WTC11 (cell line): ENCODE measurements at regions not wholly inside any gene's neighbourhood (a gene's known extent, or its start where the extent isn't known, plus 50 kb on each side); places are given as distances from the start of the nearest gene placed in this dataset.

Experiments
- ATAC-seq: fragments of 200-7000 bp; cut with Tn5 transposase; 2 replicates; pipeline ENCODE4 v1.10.0; 2021; ENCODE audit warnings: mild to moderate bottlenecking, moderate library complexity
- CTCF ChIA-PET: fragments of 300-600 bp; sonication (Branson Sonifier 250); formaldehyde crosslinking; loops from one replicate; lab custom pipeline; 2021; ENCODE audit warnings: antibody characterized with exemption; lab: Charles Lee
- POLR2A ChIA-PET: fragments of 350-600 bp; sonication (Branson Sonifier 250); formaldehyde crosslinking; loops from one replicate; lab custom pipeline; 2021; ENCODE audit warnings: antibody characterized with exemption; lab: Charles Lee
- DNase-seq: peaks from one replicate; pipeline ENCODE4 v3.0.0; 2021; ENCODE audit warnings: low spot score
- H3K27ac Mint-ChIP-seq: 2 replicates; pipeline ENCODE4 v1.8.0; 2021; ENCODE audit warnings: mixed read lengths
- H3K27me3 Mint-ChIP-seq: 2 replicates; pipeline ENCODE4 v1.8.0; 2021; ENCODE audit warnings: low read depth, mild to moderate bottlenecking, moderate library complexity, mixed read lengths
- H3K36me3 Mint-ChIP-seq: 2 replicates; pipeline ENCODE4 v1.8.0; 2021; ENCODE audit warnings: mixed read lengths
- H3K4me1 Mint-ChIP-seq: 2 replicates; pipeline ENCODE4 v1.8.0; 2022; ENCODE audit warnings: mixed read lengths
- H3K4me3 Mint-ChIP-seq: 2 replicates; pipeline ENCODE4 v1.8.0; 2021; ENCODE audit warnings: mild to moderate bottlenecking, moderate library complexity, mixed read lengths
- H3K9me3 Mint-ChIP-seq: 2 replicates; pipeline ENCODE4 v1.8.0; 2021; ENCODE audit warnings: mixed read lengths
- AFF4 ChIP-seq: sonication (generic); formaldehyde crosslinking; IDR thresholded peaks from 2 replicates; pipeline ENCODE4 v1.8.1; 2023; ENCODE audit warnings: mild to moderate bottlenecking, missing genetic modification reagents, borderline replicate concordance
- AR ChIP-seq: fragments of 250-450 bp; sonication (Bioruptor Pico); IDR thresholded peaks from 2 replicates; pipeline ENCODE4 v1.9.0; 2021; ENCODE audit warnings: mild to moderate bottlenecking
- ATF6 ChIP-seq: sonication (generic); formaldehyde crosslinking; IDR thresholded peaks from 2 replicates; pipeline ENCODE4 v1.8.1; 2023; ENCODE audit warnings: mild to moderate bottlenecking, missing genetic modification reagents
- CREM ChIP-seq: sonication (generic); formaldehyde crosslinking; IDR thresholded peaks from 2 replicates; pipeline ENCODE4 v1.8.1; 2022; ENCODE audit warnings: mild to moderate bottlenecking, missing genetic modification reagents, moderate library complexity
- FOXJ3 ChIP-seq: sonication (generic); formaldehyde crosslinking; IDR thresholded peaks from 2 replicates; pipeline ENCODE4 v1.9.0; 2021; ENCODE audit warnings: missing genetic modification reagents, mild to moderate bottlenecking, borderline replicate concordance
- IRF1 ChIP-seq: sonication (generic); formaldehyde crosslinking; IDR thresholded peaks from 2 replicates; pipeline ENCODE4 v1.8.0; 2023; ENCODE audit warnings: missing genetic modification reagents
- IRF2 ChIP-seq: sonication (generic); formaldehyde crosslinking; IDR thresholded peaks from 2 replicates; pipeline ENCODE4 v1.8.0; 2022; ENCODE audit warnings: low read depth, missing genetic modification reagents, borderline replicate concordance
- KAT7 ChIP-seq: sonication (generic); formaldehyde crosslinking; IDR thresholded peaks from 2 replicates; pipeline ENCODE4 v1.8.1; 2023; ENCODE audit warnings: missing genetic modification reagents, mild to moderate bottlenecking, borderline replicate concordance
- MAX ChIP-seq: sonication (generic); formaldehyde crosslinking; IDR thresholded peaks from 2 replicates; pipeline ENCODE4 v1.8.0; 2022; ENCODE audit warnings: mild to moderate bottlenecking, missing genetic modification reagents
- NFYB ChIP-seq: sonication (generic); formaldehyde crosslinking; conservative IDR thresholded peaks from 2 replicates; pipeline ENCODE4 v1.8.0; 2022; ENCODE audit warnings: low read depth, missing genetic modification reagents
- PRDM15 ChIP-seq: sonication (generic); formaldehyde crosslinking; IDR thresholded peaks from 2 replicates; pipeline ENCODE4 v1.8.0; 2022; ENCODE audit warnings: missing genetic modification reagents
- SOX15 ChIP-seq: fragments of 250-450 bp; sonication (Bioruptor Pico); IDR thresholded peaks from 2 replicates; pipeline ENCODE4 v1.9.0; 2021; ENCODE audit warnings: mild to moderate bottlenecking
- TCF7 ChIP-seq: sonication (generic); formaldehyde crosslinking; IDR thresholded peaks from 2 replicates; pipeline ENCODE4 v1.8.0; 2022; ENCODE audit warnings: mild to moderate bottlenecking, low read depth, missing genetic modification reagents, moderate library complexity
- ZBTB43 ChIP-seq: sonication (generic); formaldehyde crosslinking; IDR thresholded peaks from 2 replicates; pipeline ENCODE4 v1.8.1; 2023; ENCODE audit warnings: mild to moderate bottlenecking, missing genetic modification reagents
- ZNF532 ChIP-seq: fragments of 250-450 bp; sonication (Bioruptor Pico); IDR thresholded peaks from 2 replicates; pipeline ENCODE4 v1.9.0; 2021; ENCODE audit warnings: mild to moderate bottlenecking, borderline replicate concordance
- ZNF671 ChIP-seq: fragments of 250-450 bp; sonication (Bioruptor Pico); IDR thresholded peaks from 2 replicates; pipeline ENCODE4 v1.8.0; 2021; ENCODE audit warnings: mild to moderate bottlenecking

GRCh38 chr4:35604724-35605123 is 639.6 kb downstream of the ARAP2 start (continued):
- TF ChIP-seq AR (CRISPR knock-in tag) (no peak), ZNF671 (CRISPR knock-in tag) (no peak), KAT7 (CRISPR knock-in tag) (no peak), MAX (CRISPR knock-in tag) (no peak), ATF6 (no peak), CREM (CRISPR knock-in tag) (no peak), IRF2 (CRISPR knock-in tag) (no peak), AFF4 (CRISPR knock-in tag) (no peak), TCF7 (CRISPR knock-in tag) (no peak), SOX15 (no peak), ZBTB43 (no peak), IRF1 (no peak), NFYB (no peak)

GRCh38 chr4:35608205-35608604 is 636.1 kb downstream of the ARAP2 start:
- Mint-ChIP-seq H3K27me3 (no peaks in the 10 kb centered on the region), H3K36me3 (no peaks in the 10 kb centered on the region), H3K27ac (no peak overlapping the region), H3K4me1 (no peaks in the 10 kb centered on the region), H3K9me3 (no peaks in the 10 kb centered on the region), H3K4me3 (no peak overlapping the region)
- POLR2A ChIA-PET: interaction anchor here (0.6 to 0.7 kb wide), 2 partner anchors 42 to 735 kb away, joined by 3 to 4 read pairs; no protein-coding TSS in a partner anchor
- CTCF ChIA-PET: no interaction called here
- DNase-seq: no peak
- no peak for ATAC-seq
- TF ChIP-seq ZNF671 (CRISPR knock-in tag) (no peak), ZNF532 (CRISPR knock-in tag) (no peak), FOXJ3 (no peak), PRDM15 (CRISPR knock-in tag) (no peak)
